ENCODE measurements at regions not wholly inside any gene's neighbourhood (a gene's known extent, or its start where the extent isn't known, plus 50 kb on each side); places are given as distances from the start of the nearest gene placed in this dataset.

DNA sequence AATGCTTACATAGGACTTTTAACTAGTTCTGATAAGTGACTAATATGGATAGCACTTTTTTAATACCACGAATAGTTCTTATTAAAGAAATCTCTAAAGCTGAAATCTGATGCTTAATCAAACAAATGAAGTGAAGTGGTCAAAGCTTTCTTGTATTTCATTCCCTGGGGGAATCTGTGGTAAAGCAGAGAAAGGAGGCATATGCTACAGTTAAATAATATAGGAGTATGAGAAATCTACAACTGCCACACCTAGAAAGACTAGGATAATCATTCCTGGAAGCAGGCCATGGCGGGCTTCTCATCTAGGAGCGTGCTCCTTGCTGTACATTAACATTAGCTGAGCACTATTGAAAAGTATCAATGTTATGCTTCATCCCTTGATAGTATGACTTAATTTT is 835.7 kb downstream of the OTOL1 start:
- Histone ChIP-seq H4K8ac (replicated peaks; ENCODE audit: insufficient read length, low read depth, low read length) (no peak overlapping the region), H3K9ac (ENCODE audit: extremely low read depth, insufficient read length, low read length) (no peak overlapping the region), H3K27me3 (ENCODE audit: insufficient read depth, low read length) (no peaks in the 10 kb centered on the region), H3K18ac (ENCODE audit: insufficient read length, low read depth, low read length) (no peak overlapping the region), H2AFZ (ENCODE audit: low read length) (no peak overlapping the region), H3K9me3 (ENCODE audit: control insufficient read depth, low read depth, low read length) (peaks cover 6% of the 10 kb centered on the region), H3K23ac (ENCODE audit: insufficient read length, low read depth, low read length) (no peak overlapping the region), H3K4ac (ENCODE audit: low read depth, low read length) (no peak overlapping the region), H4K20me1 (ENCODE audit: control insufficient read depth, insufficient read depth, insufficient read length) (no peaks in the 10 kb centered on the region), H2BK12ac (ENCODE audit: insufficient read length, low read depth, low read length) (no peak overlapping the region), H3K4me2 (ENCODE audit: insufficient read depth, insufficient read length, low read length) (no peak overlapping the region), H3K27ac (ENCODE audit: insufficient read length, low read depth, low read length) (no peak overlapping the region), H2BK120ac (ENCODE audit: low read depth, low read length, poor library complexity, severe bottlenecking) (no peak overlapping the region), H3T11ph (ENCODE audit: low read length) (no peak overlapping the region), H3K4me1 (ENCODE audit: insufficient read depth, low read length) (no peaks in the 10 kb centered on the region), H3K23me2 (ENCODE audit: insufficient read length, low read depth, low read length, poor library complexity, severe bottlenecking) (no peaks in the 10 kb centered on the region), H3K79me2 (ENCODE audit: insufficient read depth, low read length) (no peaks in the 10 kb centered on the region), H2BK15ac (ENCODE audit: low read depth, low read length) (no peak overlapping the region), H3K56ac (ENCODE audit: insufficient read length, low read depth, low read length) (no peak overlapping the region), H4K5ac (ENCODE audit: insufficient read length, low read depth, low read length) (no peak overlapping the region), H2BK20ac (ENCODE audit: low read depth, low read length, poor library complexity, severe bottlenecking) (no peak overlapping the region), H3K14ac (ENCODE audit: insufficient read depth, low read length) (no peak overlapping the region), H4K91ac (ENCODE audit: insufficient read length, low read depth, low read length) (no peak overlapping the region), H2BK5ac (ENCODE audit: insufficient read length, low read length) (no peak overlapping the region), H2AK5ac (ENCODE audit: insufficient read length, low read length) (no peak overlapping the region), H3K79me1 (ENCODE audit: insufficient read depth, low read depth, low read length, poor library complexity, severe bottlenecking) (no peaks in the 10 kb centered on the region)
- no peak overlapping the region for H3K27ac Mint-ChIP-seq
- peaks cover 0 to 5% of the 10 kb centered on the region in 2 experiments; a peak in 1 of 4 replicates for H3K4me1 Mint-ChIP-seq
- TF ChIP-seq, protein P1, sequence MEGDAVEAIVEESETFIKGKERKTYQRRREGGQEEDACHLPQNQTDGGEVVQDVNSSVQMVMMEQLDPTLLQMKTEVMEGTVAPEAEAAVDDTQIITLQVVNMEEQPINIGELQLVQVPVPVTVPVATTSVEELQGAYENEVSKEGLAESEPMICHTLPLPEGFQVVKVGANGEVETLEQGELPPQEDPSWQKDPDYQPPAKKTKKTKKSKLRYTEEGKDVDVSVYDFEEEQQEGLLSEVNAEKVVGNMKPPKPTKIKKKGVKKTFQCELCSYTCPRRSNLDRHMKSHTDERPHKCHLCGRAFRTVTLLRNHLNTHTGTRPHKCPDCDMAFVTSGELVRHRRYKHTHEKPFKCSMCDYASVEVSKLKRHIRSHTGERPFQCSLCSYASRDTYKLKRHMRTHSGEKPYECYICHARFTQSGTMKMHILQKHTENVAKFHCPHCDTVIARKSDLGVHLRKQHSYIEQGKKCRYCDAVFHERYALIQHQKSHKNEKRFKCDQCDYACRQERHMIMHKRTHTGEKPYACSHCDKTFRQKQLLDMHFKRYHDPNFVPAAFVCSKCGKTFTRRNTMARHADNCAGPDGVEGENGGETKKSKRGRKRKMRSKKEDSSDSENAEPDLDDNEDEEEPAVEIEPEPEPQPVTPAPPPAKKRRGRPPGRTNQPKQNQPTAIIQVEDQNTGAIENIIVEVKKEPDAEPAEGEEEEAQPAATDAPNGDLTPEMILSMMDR (conservative IDR thresholded peaks at IDR 0.05), result no peak
- DNase-seq, result no peak
- no peak overlapping the region for H3K4me3 Mint-ChIP-seq
- H3K36me3 Mint-ChIP-seq (ENCODE audit: insufficient read depth in 1 of 3, low read depth in 3 of 3), result peaks cover 10 to 20% (median 18%) of the 10 kb centered on the region in 3 experiments
- H3K9me3 Mint-ChIP-seq, result peaks cover 22 to 30% of the 10 kb centered on the region in 2 experiments
- H3K27me3 Mint-ChIP-seq (ENCODE audit: low read depth), result no peaks in the 10 kb centered on the region
- no CpG with 5 or more reads among the region's 3 CpGs for WGBS (ENCODE audit: extremely low coverage, insufficient read length, low lambda C conversion rate)

Measured in H9 (cell line).